SK-MEL-5 (cell line): ENCODE measurements at regions not wholly inside any gene's neighbourhood (a gene's known extent, or its start where the extent isn't known, plus 50 kb on each side); places are given as distances from the start of the nearest gene placed in this dataset.

Experiments
- DNase-seq: peaks from one replicate; pipeline ENCODE4 v3.0.0-alpha.2; 2016; ENCODE audit warnings: low read depth, low spot score
- in situ Hi-C: cut with HindIII; loops from 2 replicates; pipeline ENCODE4 v1.10.0; 2016; ENCODE audit warnings: low sequenced_read_pairs, high pct_unique_total_duplicates, low pct_unique_long_range_greater_than_20kb

- in situ Hi-C loops: no loop called here
- DNase-seq: no peak
Measured at GRCh38 chr4:17166954-17167353, 268.5 kb upstream of the LDB2 start.

- DNase-seq: no peak
- in situ Hi-C loops: no loop called here
Measured at GRCh38 chr4:17165286-17165685, 266.8 kb upstream of the LDB2 start.

- in situ Hi-C loops: no loop called here
Measured at GRCh38 chr4:17164666-17165065, 266.2 kb upstream of the LDB2 start.

GRCh38 chr4:17163156-17163771 lies 264.8 kb upstream of the LDB2 start:
- DNase-seq: peak; percentile 21
- in situ Hi-C loops: no loop called here

More at GRCh38 chr4:17164666-17165065, 266.2 kb upstream of the LDB2 start:
- no peak for DNase-seq

- in situ Hi-C loops: no loop called here
- DNase-seq: no peak
Measured at GRCh38 chr4:17157304-17157703, 258.9 kb upstream of the LDB2 start.

- no peak for DNase-seq
Measured at GRCh38 chr4:17155486-17155885, 257.0 kb upstream of the LDB2 start.

GRCh38 chr4:17153572-17153971 lies 255.1 kb upstream of the LDB2 start:
- in situ Hi-C loops: no loop called here
- DNase-seq: no peak

More at GRCh38 chr4:17155486-17155885, 257.0 kb upstream of the LDB2 start:
- in situ Hi-C loops: no loop called here

GRCh38 chr4:17152941-17153540 lies 254.6 kb upstream of the LDB2 start:
- no peak for DNase-seq
- in situ Hi-C loops: no loop called here

GRCh38 chr4:17142232-17142711 lies 243.8 kb upstream of the LDB2 start:
- no peak for DNase-seq
- in situ Hi-C loops: no loop called here

- DNase-seq: no peak
- in situ Hi-C loops: no loop called here
Measured at GRCh38 chr4:17138847-17139246, 240.4 kb upstream of the LDB2 start.

GRCh38 chr4:17134565-17134964 lies 236.1 kb upstream of the LDB2 start:
- no peak for DNase-seq
- in situ Hi-C loops: no loop called here

GRCh38 chr4:17134100-17134499 lies 235.7 kb upstream of the LDB2 start:
- in situ Hi-C loops: no loop called here
- no peak for DNase-seq

GRCh38 chr4:17132226-17132625 lies 233.8 kb upstream of the LDB2 start:
- DNase-seq: no peak
- in situ Hi-C loops: no loop called here

- no peak for DNase-seq
- in situ Hi-C loops: no loop called here
Measured at GRCh38 chr4:17128268-17128667, 229.8 kb upstream of the LDB2 start.

GRCh38 chr4:17126321-17126966 lies 228.0 kb upstream of the LDB2 start:
- in situ Hi-C loops: no loop called here
- DNase-seq: no peak

- in situ Hi-C loops: no loop called here
- DNase-seq: no peak
Measured at GRCh38 chr4:17124767-17125166, 226.3 kb upstream of the LDB2 start.

GRCh38 chr4:17120761-17121160 lies 222.3 kb upstream of the LDB2 start:
- in situ Hi-C loops: no loop called here
- no peak for DNase-seq

- in situ Hi-C loops: no loop called here
- DNase-seq: no peak
Measured at GRCh38 chr4:17117746-17118145, 219.3 kb upstream of the LDB2 start.

GRCh38 chr4:17115583-17115982 lies 217.1 kb upstream of the LDB2 start:
- DNase-seq: no peak
- in situ Hi-C loops: no loop called here
